K562 (cell line): ENCODE measurements at regions not wholly inside any gene's neighbourhood (a gene's known extent, or its start where the extent isn't known, plus 50 kb on each side); places are given as distances from the start of the nearest gene placed in this dataset.

Experiments used
- ATAC-seq: fragments of 200-7000 bp; cut with Tn5 transposase; 3 replicates; pipeline ENCODE4 v1.9.1; 2020; ENCODE audit warnings: moderate library complexity
- BruUV-seq: library from RNA; stranded (reverse); fragments of 400-500 nt; replicated peaks from 2 replicates; lab custom pipeline; 2021; lab: Mats Ljungman, UMichigan
- CTCF ChIA-PET: fragments of 300-600 bp; formaldehyde crosslinking; extraction: SDS; loops from one replicate; lab custom pipeline; 2021; ENCODE audit warnings: low intra/inter-chr PET ratio; lab: Yijun Ruan, JAX
- POLR2A ChIA-PET: fragments of 300-600, 350-650 bp; sonication (Branson Sonifier 250); formaldehyde crosslinking; extraction: SDS; loops from one replicate; lab custom pipeline; 2021; ENCODE audit warnings: antibody characterized with exemption, inconsistent platforms; lab: Yijun Ruan, JAX
- DNase-seq, 4 experiments: peaks; one replicate each; pipeline versions ENCODE4 v3.0.0 to v3.0.0-alpha.2; 2011 to 2018; ENCODE audit warnings: low spot score in 3 of 4, mixed read lengths in 3 of 4; ENCODE audit errors: extremely low read depth in 1 of 4
- FAIRE-seq: peaks from 2 replicates; lab custom pipeline; 2011; peaks lifted over from hg19 to GRCh38; lab: Jason Lieb, UNC
- H2AFZ ChIP-seq: 2 replicates; pipeline ENCODE4 v1.6.0; 2011; ENCODE audit warnings: low read depth, low read length, control low read depth, inconsistent platforms
- H3K27ac ChIP-seq: fragments of 200-600 bp; 3 replicates; pipeline ENCODE4 v1.8.0; 2011; ENCODE audit warnings: low read depth, mild to moderate bottlenecking, control low read depth, inconsistent platforms, low read length, moderate library complexity, mixed read lengths; ENCODE audit errors: extremely low read depth
- H3K27me3 ChIP-seq, 2 experiments: fragments of 300-600 bp in 1 of 2; 2 replicates in 1 of 2; 3 replicates in 1 of 2; pipeline versions ENCODE4 v1.6.0 to v1.8.0; 2011; ENCODE audit warnings: inconsistent platforms in 2 of 2, low read length in 2 of 2, mild to moderate bottlenecking in 1 of 2, mixed read lengths in 1 of 2, moderate library complexity in 1 of 2; ENCODE audit not compliant: control insufficient read depth in 2 of 2, insufficient read depth in 2 of 2
- H3K36me3 ChIP-seq: fragments of 300-600 bp; 3 replicates; pipeline ENCODE4 v1.8.0; 2011; ENCODE audit warnings: mild to moderate bottlenecking, low read length, inconsistent platforms; ENCODE audit not compliant: control insufficient read depth, insufficient read depth
- H3K4me1 ChIP-seq, 2 experiments: fragments of 200-600 bp in 1 of 2; replicated peaks in 1 of 2; 2 replicates in 1 of 2; 3 replicates in 1 of 2; pipeline versions ENCODE4 v1.5.1 to v1.8.0; 2011; ENCODE audit warnings: inconsistent platforms in 2 of 2, low read length in 2 of 2, mild to moderate bottlenecking in 1 of 2, mixed read lengths in 1 of 2, moderate library complexity in 1 of 2; ENCODE audit not compliant: control insufficient read depth in 2 of 2, insufficient read depth in 2 of 2
- H3K4me2 ChIP-seq: 2 replicates; pipeline ENCODE4 v1.6.1; 2011; ENCODE audit warnings: low read length, control low read depth, inconsistent platforms, mixed read lengths; ENCODE audit not compliant: insufficient read depth
- H3K4me3 ChIP-seq: fragments of 200-600 bp; sonication (generic), shearing (Covaris generic); 2 replicates; pipeline ENCODE4 v1.5.1; 2016; ENCODE audit warnings: control low read depth, inconsistent platforms
- H3K79me2 ChIP-seq: fragments of 200-600 bp; 3 replicates; pipeline ENCODE4 v1.8.0; 2011; ENCODE audit warnings: low read length, inconsistent platforms; ENCODE audit not compliant: control insufficient read depth, insufficient read depth
- H3K9ac ChIP-seq, 2 experiments: 2 replicates each; pipeline versions ENCODE4 v1.6.0 to v1.6.1; 2011; ENCODE audit warnings: low read depth in 2 of 2, low read length in 2 of 2, control low read depth in 1 of 2, inconsistent platforms in 1 of 2, mild to moderate bottlenecking in 1 of 2, mixed read lengths in 1 of 2; ENCODE audit not compliant: insufficient read depth in 1 of 2
- H3K9me1 ChIP-seq: one replicate; pipeline ENCODE4 v1.6.0; 2011; ENCODE audit warnings: inconsistent platforms, mild to moderate bottlenecking, low read length, moderate library complexity; ENCODE audit not compliant: control insufficient read depth, insufficient read depth
- H3K9me3 ChIP-seq: replicated peaks from 2 replicates; pipeline ENCODE4 v1.5.1; 2011; ENCODE audit warnings: low read depth, low read length, inconsistent platforms; ENCODE audit not compliant: control insufficient read depth, insufficient read depth
- H4K20me1 ChIP-seq: replicated peaks from 2 replicates; pipeline ENCODE4 v1.6.1; 2011; ENCODE audit warnings: low read length, inconsistent platforms, mixed read lengths; ENCODE audit not compliant: control insufficient read depth, insufficient read depth
- ETV6 ChIP-seq, 3 experiments: fragments of 150-350 bp in 1 of 3; sonication (generic) in 1 of 3; formaldehyde crosslinking in 1 of 3; IDR thresholded peaks; 2 replicates each; pipeline versions ENCODE4 v1.6.1 to v1.8.0; 2014 to 2022; ENCODE audit warnings: borderline replicate concordance in 2 of 3, low read depth in 2 of 3, antibody characterized with exemption in 1 of 3, low read length in 1 of 3, mild to moderate bottlenecking in 1 of 3, missing genetic modification reagents in 1 of 3
- HNRNPUL1 ChIP-seq: fragments of 200-400 bp; formaldehyde crosslinking; IDR thresholded peaks from 2 replicates; pipeline ENCODE4 v1.6.1; 2017; ENCODE audit warnings: low read length
- RHOXF2B ChIP-seq: fragments of 250-450 bp; sonication (Bioruptor Pico); conservative IDR thresholded peaks from 2 replicates; pipeline ENCODE4 v1.5.1; 2021
- SFPQ ChIP-seq: fragments of 200-400 bp; formaldehyde crosslinking; IDR thresholded peaks from 2 replicates; pipeline ENCODE4 v1.6.1; 2017; ENCODE audit warnings: mild to moderate bottlenecking, low read depth, low read length, moderate library complexity
- USF1 ChIP-seq: sonication (generic); formaldehyde crosslinking; IDR thresholded peaks from 2 replicates; pipeline ENCODE4 v1.9.0; 2022; ENCODE audit warnings: mild to moderate bottlenecking, missing genetic modification reagents
- WHSC1 ChIP-seq: IDR thresholded peaks from one replicate; pipeline ENCODE4 v1.6.1; 2012; ENCODE audit warnings: low read length, control low read depth, inconsistent platforms
- YY1 ChIP-seq, 3 experiments: IDR thresholded peaks; 2 replicates each; pipeline ENCODE4 v1.6.1; 2011; ENCODE audit warnings: low read length in 2 of 3, mild to moderate bottlenecking in 2 of 3, moderate library complexity in 2 of 3, borderline replicate concordance in 1 of 3, control low read depth in 1 of 3, low read depth in 1 of 3; ENCODE audit not compliant: insufficient read depth in 3 of 3, insufficient replicate concordance in 2 of 3, control insufficient read depth in 1 of 3, insufficient read length in 1 of 3; ENCODE audit errors: extremely low read depth in 1 of 3
- ZNF140 ChIP-seq: fragments of 250-450 bp; sonication (Bioruptor Pico); IDR thresholded peaks from 2 replicates; pipeline ENCODE4 v1.8.0; 2021; ENCODE audit warnings: moderate library complexity, mild to moderate bottlenecking, inconsistent platforms
- ZNF143 ChIP-seq: sonication (generic); formaldehyde crosslinking; IDR thresholded peaks from 2 replicates; pipeline ENCODE4 v1.9.0; 2022; ENCODE audit warnings: mild to moderate bottlenecking, missing genetic modification reagents
- ZNF184 ChIP-seq: sonication (generic); formaldehyde crosslinking; IDR thresholded peaks from 2 replicates; pipeline ENCODE4 v1.5.0; 2020; ENCODE audit warnings: missing genetic modification reagents
- in situ Hi-C: fragments of 300-500 bp; cut with MboI; formaldehyde crosslinking; loops from 4 replicates; pipeline ENCODE4 v1.15.0; 2018; ENCODE audit warnings: inconsistent platforms, mixed read lengths
- intact Hi-C: fragments of 100-400 bp; cut with micrococcal nuclease; formaldehyde crosslinking; loops from 2 replicates; pipeline ENCODE4 v1.14.2; 2022

GRCh38 chr20:11170025-11170424 is 496.2 kb upstream of the JAG1 start:
- FAIRE-seq: no peak
- Histone ChIP-seq H2AFZ (no peak overlapping the region), H3K9me1 (no peaks in the 10 kb centered on the region), H3K4me3 (no peak overlapping the region), H3K36me3 (no peaks in the 10 kb centered on the region), H3K9ac (no peak overlapping the region), H3K79me2 (no peaks in the 10 kb centered on the region), H3K4me1 (no peaks in the 10 kb centered on the region), H4K20me1 (no peaks in the 10 kb centered on the region), H3K4me2 (no peak overlapping the region), H3K27me3 (no peaks in the 10 kb centered on the region), H3K9me3 (no peaks in the 10 kb centered on the region), H3K27ac (no peak overlapping the region)
- TF ChIP-seq ZNF184 (CRISPR knock-in tag) (no peak), ZNF143 (CRISPR knock-in tag) (no peak), ZNF140 (CRISPR knock-in tag) (no peak), SFPQ (no peak), WHSC1 (no peak), USF1 (CRISPR knock-in tag) (no peak), HNRNPUL1 (no peak), RHOXF2B (CRISPR knock-in tag) (no peak), ETV6 (IDR thresholded peaks at IDR 0.05; ENCODE audit: borderline replicate concordance in 1 of 2, low read depth in 2 of 2, low read length in 1 of 2) (no peak), ETV6 (CRISPR knock-in tag; IDR thresholded peaks at IDR 0.05; ENCODE audit: borderline replicate concordance) (no peak), YY1 (IDR thresholded peaks at IDR 0.05; ENCODE audit: borderline replicate concordance in 1 of 3, control insufficient read depth in 1 of 3, extremely low read depth in 1 of 3, insufficient read depth in 3 of 3, insufficient read length in 1 of 3, insufficient replicate concordance in 2 of 3, low read depth in 1 of 3, low read length in 2 of 3) (no peak)
- POLR2A ChIA-PET: no interaction called here
- CTCF ChIA-PET: no interaction called here
- no peak for ATAC-seq
- in situ Hi-C loops (no loop called here), intact Hi-C loops (no loop called here)
- no TSS peak for BruUV-seq
- no peak for DNase-seq
